ENCODE measurements at regions not wholly inside any gene's neighbourhood (a gene's known extent, or its start where the extent isn't known, plus 50 kb on each side); places are given as distances from the start of the nearest gene placed in this dataset.

DNA sequence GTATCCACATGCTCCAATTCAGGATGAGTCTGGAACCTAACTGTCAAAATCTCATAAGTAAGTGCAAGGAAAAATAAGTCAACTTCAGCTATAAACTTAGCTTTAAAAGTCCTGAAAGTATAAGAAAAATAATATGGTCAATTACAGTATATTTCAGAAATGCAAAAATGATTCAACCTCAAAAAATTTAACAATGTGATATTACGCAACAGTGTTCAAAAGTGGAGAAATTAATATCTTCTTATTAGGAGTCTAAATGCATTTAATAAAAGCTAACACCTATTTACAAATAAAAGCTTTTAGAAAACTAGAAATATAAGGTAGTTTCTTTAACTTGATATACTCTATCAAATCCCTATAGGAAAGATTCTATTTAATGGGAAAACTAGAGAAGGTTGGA is 111.2 kb upstream of the OPRM1 start:
- no peak overlapping the region for H3K27ac ChIP-seq
- no peaks in the 10 kb centered on the region for H4K20me1 ChIP-seq (ENCODE audit: low read depth)
- Mint-ChIP-seq H3K4me3 (no peak overlapping the region), H3K27ac (no peak overlapping the region), H3K4me1 (no peaks in the 10 kb centered on the region), H3K9me3 (no peaks in the 10 kb centered on the region), H3K27me3 (ENCODE audit: insufficient read depth, low read depth) (peaks cover 2% of the 10 kb centered on the region), H3K36me3 (no peaks in the 10 kb centered on the region)
- no peak overlapping the region for H3K4me2 ChIP-seq
- no peaks in the 10 kb centered on the region for H3F3A ChIP-seq (ENCODE audit: low read depth)
- no peak overlapping the region for H3K4me3 ChIP-seq
- H3K9ac ChIP-seq: no peak overlapping the region
- H3K36me3 ChIP-seq: no peaks in the 10 kb centered on the region
- no peaks in the 10 kb centered on the region for H3K4me1 ChIP-seq
- TF ChIP-seq EZH2phosphoT487 (IDR thresholded peaks at IDR 0.05) (no peak), EZH2 (IDR thresholded peaks at IDR 0.05) (no peak)
- TF ChIP-seq, protein P1, sequence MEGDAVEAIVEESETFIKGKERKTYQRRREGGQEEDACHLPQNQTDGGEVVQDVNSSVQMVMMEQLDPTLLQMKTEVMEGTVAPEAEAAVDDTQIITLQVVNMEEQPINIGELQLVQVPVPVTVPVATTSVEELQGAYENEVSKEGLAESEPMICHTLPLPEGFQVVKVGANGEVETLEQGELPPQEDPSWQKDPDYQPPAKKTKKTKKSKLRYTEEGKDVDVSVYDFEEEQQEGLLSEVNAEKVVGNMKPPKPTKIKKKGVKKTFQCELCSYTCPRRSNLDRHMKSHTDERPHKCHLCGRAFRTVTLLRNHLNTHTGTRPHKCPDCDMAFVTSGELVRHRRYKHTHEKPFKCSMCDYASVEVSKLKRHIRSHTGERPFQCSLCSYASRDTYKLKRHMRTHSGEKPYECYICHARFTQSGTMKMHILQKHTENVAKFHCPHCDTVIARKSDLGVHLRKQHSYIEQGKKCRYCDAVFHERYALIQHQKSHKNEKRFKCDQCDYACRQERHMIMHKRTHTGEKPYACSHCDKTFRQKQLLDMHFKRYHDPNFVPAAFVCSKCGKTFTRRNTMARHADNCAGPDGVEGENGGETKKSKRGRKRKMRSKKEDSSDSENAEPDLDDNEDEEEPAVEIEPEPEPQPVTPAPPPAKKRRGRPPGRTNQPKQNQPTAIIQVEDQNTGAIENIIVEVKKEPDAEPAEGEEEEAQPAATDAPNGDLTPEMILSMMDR (IDR thresholded peaks at IDR 0.05): no peak
- H3K9me3 ChIP-seq (ENCODE audit: low read depth): no peaks in the 10 kb centered on the region
- H3K27me3 ChIP-seq: no peaks in the 10 kb centered on the region
- no peaks in the 10 kb centered on the region for H3K79me2 ChIP-seq (ENCODE audit: low read depth)
- DNase-seq (ENCODE audit: low spot score): no peak
- no peak overlapping the region for H2AFZ ChIP-seq (replicated peaks)

DNA sequence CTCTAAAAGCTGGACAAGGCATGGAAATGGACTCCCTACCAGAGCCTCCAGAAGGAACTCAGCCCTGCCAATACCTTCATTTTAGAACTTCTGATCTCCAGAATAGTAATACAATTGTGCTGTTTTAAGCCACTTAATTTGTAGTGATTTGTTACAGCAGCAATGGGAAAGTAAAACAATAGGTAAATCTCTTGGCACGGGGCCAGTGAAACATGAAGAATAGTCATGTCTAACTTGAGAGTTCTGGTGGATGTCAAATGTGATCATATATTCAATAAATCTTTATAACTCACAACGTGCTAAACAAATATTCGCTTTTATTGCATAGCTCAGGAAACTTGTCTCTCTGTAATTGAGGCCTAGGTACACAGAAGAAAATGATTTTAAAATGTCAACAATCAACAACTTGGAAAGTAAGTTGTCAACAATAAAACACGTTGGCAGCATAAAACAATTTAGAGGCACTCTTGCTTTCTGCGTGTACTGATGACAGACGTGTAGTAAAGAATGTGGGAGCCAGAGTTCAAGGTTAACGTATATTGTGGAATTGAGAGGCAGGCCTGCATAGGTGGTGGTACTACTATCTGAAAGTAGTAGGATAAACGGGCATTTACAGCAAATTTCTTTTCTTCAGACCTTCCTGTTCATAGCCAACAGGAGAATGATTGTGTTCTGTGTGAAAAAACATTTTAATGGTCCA is 140.5 kb upstream of the OPRM1 start:
- H3K4me1 ChIP-seq: no peaks in the 10 kb centered on the region
- no peaks in the 10 kb centered on the region for H3F3A ChIP-seq (ENCODE audit: low read depth)
- H3K9ac ChIP-seq: no peak overlapping the region
- H3K4me2 ChIP-seq: no peak overlapping the region
- H3K27me3 Mint-ChIP-seq (ENCODE audit: insufficient read depth, low read depth): no peaks in the 10 kb centered on the region
- no peak overlapping the region for H3K27ac Mint-ChIP-seq
- H3K36me3 Mint-ChIP-seq: no peaks in the 10 kb centered on the region
- no peaks in the 10 kb centered on the region for H3K79me2 ChIP-seq (ENCODE audit: low read depth)
- no peak overlapping the region for H3K27ac ChIP-seq
- H3K4me1 Mint-ChIP-seq: no peaks in the 10 kb centered on the region
- H3K36me3 ChIP-seq: no peaks in the 10 kb centered on the region
- H3K27me3 ChIP-seq: no peaks in the 10 kb centered on the region
- no peak overlapping the region for H2AFZ ChIP-seq (replicated peaks)
- DNase-seq (ENCODE audit: low spot score): no peak
- H3K9me3 ChIP-seq (ENCODE audit: low read depth): no peaks in the 10 kb centered on the region
- no peaks in the 10 kb centered on the region for H3K9me3 Mint-ChIP-seq
- TF ChIP-seq EZH2phosphoT487 (IDR thresholded peaks at IDR 0.05) (no peak), EZH2 (IDR thresholded peaks at IDR 0.05) (no peak)
- TF ChIP-seq, protein P1 (IDR thresholded peaks at IDR 0.05): no peak
- H3K4me3 ChIP-seq: no peak overlapping the region
- H3K4me3 Mint-ChIP-seq: no peak overlapping the region
- no peaks in the 10 kb centered on the region for H4K20me1 ChIP-seq (ENCODE audit: low read depth)

DNA sequence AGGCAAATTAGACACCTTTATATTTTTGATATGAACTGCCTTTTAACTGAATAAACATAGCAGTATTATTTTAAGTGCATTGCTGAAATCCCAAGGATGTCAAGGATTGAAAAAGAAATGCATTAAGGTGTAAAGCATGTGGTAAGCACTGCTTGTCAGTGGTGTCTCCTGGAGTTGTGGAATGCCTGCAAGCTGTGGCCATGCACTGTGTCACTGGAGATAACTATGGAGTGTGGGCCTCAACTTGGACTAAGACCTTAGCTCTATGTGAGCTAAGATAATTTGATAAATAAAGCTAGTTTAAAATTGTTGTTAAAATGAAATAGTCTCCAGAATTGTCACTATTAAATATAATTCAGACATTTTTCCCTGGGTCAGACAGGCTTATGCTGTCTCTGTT is 156.6 kb upstream of the OPRM1 start:
- Mint-ChIP-seq H3K9me3 (peaks cover 15% of the 10 kb centered on the region), H3K27me3 (ENCODE audit: insufficient read depth, low read depth) (peaks cover 3% of the 10 kb centered on the region), H3K36me3 (no peaks in the 10 kb centered on the region), H3K4me1 (no peaks in the 10 kb centered on the region), H3K4me3 (no peak overlapping the region), H3K27ac (no peak overlapping the region)
- Histone ChIP-seq H3K36me3 (no peaks in the 10 kb centered on the region), H3K9me3 (ENCODE audit: low read depth) (peaks cover 6% of the 10 kb centered on the region), H3K9ac (no peak overlapping the region), H3K27ac (no peak overlapping the region), H3F3A (ENCODE audit: low read depth) (no peaks in the 10 kb centered on the region), H3K4me2 (no peak overlapping the region), H3K79me2 (ENCODE audit: low read depth) (no peaks in the 10 kb centered on the region), H3K4me1 (no peaks in the 10 kb centered on the region), H2AFZ (replicated peaks) (no peak overlapping the region), H3K4me3 (no peak overlapping the region), H4K20me1 (ENCODE audit: low read depth) (no peaks in the 10 kb centered on the region), H3K27me3 (no peaks in the 10 kb centered on the region)
- TF ChIP-seq EZH2phosphoT487 (IDR thresholded peaks at IDR 0.05) (no peak), EZH2 (IDR thresholded peaks at IDR 0.05) (no peak)
- TF ChIP-seq, protein P1 (IDR thresholded peaks at IDR 0.05): no peak
- no peak for DNase-seq (ENCODE audit: low spot score)

Measured in neural progenitor cell (in vitro differentiated cells).